Liver (tissue), 3 donors: ENCODE measurements at regions not wholly inside any gene's neighbourhood (a gene's known extent, or its start where the extent isn't known, plus 50 kb on each side); places are given as distances from the start of the nearest gene placed in this dataset.

ENCODE experiments used
- ATF3 ChIP-seq: IDR thresholded peaks from 2 replicates; pipeline ENCODE4 v1.6.1; 2016; ENCODE audit warnings: antibody characterized with exemption
- CTCF ChIP-seq: fragments of 150-350 bp; IDR thresholded peaks from 2 replicates; pipeline ENCODE4 v1.5.1; 2017; ENCODE audit warnings: improper control_type of control experiment, low read depth, low read length; ENCODE audit not compliant: missing input control
- EGR1 ChIP-seq, 2 donors: IDR thresholded peaks; 2 replicates each; pipeline ENCODE4 v1.6.1; 2016 to 2018; ENCODE audit warnings: antibody characterized with exemption in 2 of 2, low read depth in 2 of 2
- FOXA1 ChIP-seq: IDR thresholded peaks from 2 replicates; pipeline ENCODE4 v1.6.1; 2016; ENCODE audit warnings: antibody characterized with exemption
- FOXA2 ChIP-seq: IDR thresholded peaks from 2 replicates; pipeline ENCODE4 v1.6.1; 2016; ENCODE audit warnings: antibody characterized with exemption
- GABPA ChIP-seq, 2 donors: IDR thresholded peaks in 1 of 2; conservative IDR thresholded peaks in 1 of 2; 2 replicates each; pipeline ENCODE4 v1.6.1; 2016; ENCODE audit warnings: antibody characterized with exemption in 2 of 2, mild to moderate bottlenecking in 1 of 2, moderate library complexity in 1 of 2
- JUND ChIP-seq, 2 donors: IDR thresholded peaks; 2 replicates each; pipeline ENCODE4 v1.6.1; 2016; ENCODE audit warnings: antibody characterized with exemption in 2 of 2
- MAX ChIP-seq: IDR thresholded peaks from 2 replicates; pipeline ENCODE4 v1.6.1; 2016; ENCODE audit warnings: antibody characterized with exemption
- RAD21 ChIP-seq, 2 donors: IDR thresholded peaks; 2 replicates each; pipeline ENCODE4 v1.6.1; 2016; ENCODE audit warnings: antibody characterized with exemption in 2 of 2, mild to moderate bottlenecking in 2 of 2
- REST ChIP-seq: IDR thresholded peaks from 2 replicates; pipeline ENCODE4 v1.6.1; 2016; ENCODE audit warnings: antibody characterized with exemption, mild to moderate bottlenecking
- RXRA ChIP-seq, 2 donors: IDR thresholded peaks; 2 replicates each; pipeline ENCODE4 v1.6.1; 2017 to 2018; ENCODE audit warnings: antibody characterized with exemption in 2 of 2, mild to moderate bottlenecking in 1 of 2
- TAF1 ChIP-seq: conservative IDR thresholded peaks from 2 replicates; pipeline ENCODE4 v1.6.1; 2016; ENCODE audit warnings: antibody characterized with exemption, mild to moderate bottlenecking
- YY1 ChIP-seq: IDR thresholded peaks from 2 replicates; pipeline ENCODE4 v1.6.1; 2016; ENCODE audit warnings: antibody characterized with exemption, mild to moderate bottlenecking
- TF ChIP-seq, protein P1 (sequence below): IDR thresholded peaks from 2 replicates; pipeline ENCODE4 v1.6.1; 2016; ENCODE audit warnings: antibody characterized with exemption
- donor health status: healthy.
- donor health status: healthy.

DNA sequence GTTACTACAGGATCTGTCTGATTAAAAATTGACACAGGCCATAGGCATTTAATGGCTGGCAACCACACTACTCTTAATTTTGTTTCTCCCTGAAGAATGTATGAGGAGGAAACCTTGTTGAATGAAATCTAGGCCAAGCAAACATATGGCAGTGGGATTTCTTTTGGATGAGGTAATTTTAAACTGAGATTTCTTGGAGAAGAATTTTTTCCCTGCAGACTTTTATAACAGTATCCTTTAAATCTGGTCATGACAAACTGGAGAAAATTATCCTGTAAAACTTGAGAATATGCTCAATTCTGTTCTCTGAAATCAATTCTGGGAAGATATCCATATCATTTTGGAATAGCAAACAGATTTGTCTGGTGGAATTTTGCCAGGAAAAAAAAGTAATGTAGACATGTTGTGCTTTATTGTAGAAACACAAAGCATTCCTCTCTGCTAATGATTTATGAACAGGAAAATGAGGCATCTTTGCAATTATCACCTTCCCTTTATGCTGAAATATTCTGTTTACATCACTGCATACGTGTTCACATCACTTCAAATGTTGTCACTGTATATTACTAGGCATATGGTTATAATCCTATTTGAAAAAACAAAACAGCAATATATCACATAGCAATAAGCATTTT is 108.3 kb upstream of the ARSJ start:
- TF ChIP-seq FOXA2 (no peak), CTCF (no peak), YY1 (no peak), FOXA1 (no peak), GABPA (IDR thresholded peaks at IDR 0.05 in 1 of 2, conservative IDR thresholded peaks at IDR 0.05 in 1 of 2) (no peak), RXRA (IDR thresholded peaks at IDR 0.05) (no peak), TAF1 (no peak), REST (no peak), EGR1 (IDR thresholded peaks at IDR 0.05; ENCODE audit: low read depth in 2 of 2) (no peak), MAX (no peak), ATF3 (no peak), RAD21 (IDR thresholded peaks at IDR 0.05) (no peak), JUND (IDR thresholded peaks at IDR 0.05) (no peak)
- TF ChIP-seq, protein P1, sequence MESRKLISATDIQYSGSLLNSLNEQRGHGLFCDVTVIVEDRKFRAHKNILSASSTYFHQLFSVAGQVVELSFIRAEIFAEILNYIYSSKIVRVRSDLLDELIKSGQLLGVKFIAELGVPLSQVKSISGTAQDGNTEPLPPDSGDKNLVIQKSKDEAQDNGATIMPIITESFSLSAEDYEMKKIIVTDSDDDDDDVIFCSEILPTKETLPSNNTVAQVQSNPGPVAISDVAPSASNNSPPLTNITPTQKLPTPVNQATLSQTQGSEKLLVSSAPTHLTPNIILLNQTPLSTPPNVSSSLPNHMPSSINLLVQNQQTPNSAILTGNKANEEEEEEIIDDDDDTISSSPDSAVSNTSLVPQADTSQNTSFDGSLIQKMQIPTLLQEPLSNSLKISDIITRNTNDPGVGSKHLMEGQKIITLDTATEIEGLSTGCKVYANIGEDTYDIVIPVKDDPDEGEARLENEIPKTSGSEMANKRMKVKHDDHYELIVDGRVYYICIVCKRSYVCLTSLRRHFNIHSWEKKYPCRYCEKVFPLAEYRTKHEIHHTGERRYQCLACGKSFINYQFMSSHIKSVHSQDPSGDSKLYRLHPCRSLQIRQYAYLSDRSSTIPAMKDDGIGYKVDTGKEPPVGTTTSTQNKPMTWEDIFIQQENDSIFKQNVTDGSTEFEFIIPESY, result no peak
